NB4 (cell line): ENCODE measurements at regions not wholly inside any gene's neighbourhood (a gene's known extent, or its start where the extent isn't known, plus 50 kb on each side); places are given as distances from the start of the nearest gene placed in this dataset.
A peak's percentile ranks its signal among the peaks of the same experiment; 100 is the strongest.

ENCODE experiments used
- DNase-seq: peaks from one replicate; pipeline ENCODE4 v3.0.0; 2010; ENCODE audit warnings: low read depth
- H3K4me3 ChIP-seq: one replicate; pipeline ENCODE4 v1.5.1; 2011; ENCODE audit warnings: mild to moderate bottlenecking, low read depth, low read length, moderate library complexity
- CTCF ChIP-seq: IDR thresholded peaks from one replicate; pipeline ENCODE4 v1.5.1; 2012; ENCODE audit warnings: low read depth, low read length
- MYC ChIP-seq: IDR thresholded peaks from 2 replicates; pipeline ENCODE4 v1.6.1; 2011; ENCODE audit warnings: low read depth, low read length
- POLR2A ChIP-seq: IDR thresholded peaks from 2 replicates; pipeline ENCODE4 v1.6.1; 2011; ENCODE audit warnings: mild to moderate bottlenecking; ENCODE audit not compliant: insufficient read length; ENCODE audit errors: extremely low read depth
- TF ChIP-seq, protein P1 (sequence below): IDR thresholded peaks from 2 replicates; pipeline ENCODE4 v1.6.1; 2011; ENCODE audit warnings: low read depth, low read length

- peak; percentile 4 for DNase-seq
- no peak for TF ChIP-seq CTCF
- TF ChIP-seq MYC = no peak
- no peak for TF ChIP-seq POLR2A
- TF ChIP-seq, protein P1, sequence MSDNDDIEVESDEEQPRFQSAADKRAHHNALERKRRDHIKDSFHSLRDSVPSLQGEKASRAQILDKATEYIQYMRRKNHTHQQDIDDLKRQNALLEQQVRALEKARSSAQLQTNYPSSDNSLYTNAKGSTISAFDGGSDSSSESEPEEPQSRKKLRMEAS = no peak
- H3K4me3 ChIP-seq = no peak overlapping the region
Observed at GRCh38 chrX:26851981-26852380, 611.2 kb downstream of the PPP4R3C start.

DNA sequence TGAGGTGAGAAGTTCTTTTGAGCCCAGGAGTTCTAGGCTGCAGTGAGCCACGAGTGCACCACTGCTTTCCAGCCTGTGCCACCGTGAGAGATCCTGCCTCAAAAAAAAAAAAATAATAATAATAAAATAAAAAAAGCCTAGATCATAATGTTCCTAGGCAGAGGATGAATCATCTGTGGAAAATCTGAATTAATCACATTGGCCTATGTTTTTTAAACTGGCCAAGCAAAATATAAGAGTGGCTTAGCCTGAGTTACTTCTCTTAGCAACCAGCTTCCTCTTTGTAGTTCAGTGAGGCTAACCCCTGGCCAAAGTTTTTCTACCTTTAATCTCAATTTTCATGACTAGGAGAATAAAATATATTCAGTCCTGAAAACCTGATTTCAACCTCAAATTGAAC is 614.6 kb downstream of the PPP4R3C start:
- TF ChIP-seq, protein P1 = no peak
- TF ChIP-seq CTCF (no peak), MYC (no peak), POLR2A (no peak)
- DNase-seq = no peak
- H3K4me3 ChIP-seq = no peak overlapping the region

- no peak overlapping the region for H3K4me3 ChIP-seq
- no peak for DNase-seq
- TF ChIP-seq, protein P1 = no peak
- no peak for TF ChIP-seq CTCF
- no peak for TF ChIP-seq MYC
- TF ChIP-seq POLR2A = no peak
Observed at GRCh38 chrX:26845056-26845455, 618.1 kb downstream of the PPP4R3C start.

DNA sequence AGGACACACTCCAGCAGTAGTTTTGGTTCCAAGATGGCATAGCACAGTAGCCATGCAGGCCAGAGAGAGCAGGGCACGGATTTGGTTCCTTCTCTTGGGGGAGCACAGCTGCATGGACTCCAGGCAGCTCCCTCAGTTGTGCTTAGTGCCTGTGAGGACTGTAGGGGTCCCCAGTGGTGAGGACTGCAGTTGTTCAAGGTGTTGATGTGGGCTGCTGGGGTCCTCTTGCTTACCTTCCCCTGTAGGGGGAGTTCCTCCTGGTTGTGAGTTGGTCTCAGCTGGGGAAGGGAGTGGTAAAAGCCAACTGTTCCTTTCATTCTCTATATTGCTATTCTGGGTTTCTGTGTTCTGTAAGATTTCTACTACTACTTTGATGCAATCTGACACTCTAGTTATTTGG is 606.5 kb downstream of the MAGEB5 start:
- DNase-seq = no peak
- no peak for TF ChIP-seq POLR2A
- TF ChIP-seq, protein P1 = no peak
- no peak for TF ChIP-seq CTCF
- no peak overlapping the region for H3K4me3 ChIP-seq

GRCh38 chrX:26789751-26790150 is 573.8 kb downstream of the MAGEB5 start:
- TF ChIP-seq MYC (no peak), CTCF (no peak), POLR2A (no peak)
- TF ChIP-seq, protein P1 = no peak
- no peak for DNase-seq
- no peak overlapping the region for H3K4me3 ChIP-seq

DNA sequence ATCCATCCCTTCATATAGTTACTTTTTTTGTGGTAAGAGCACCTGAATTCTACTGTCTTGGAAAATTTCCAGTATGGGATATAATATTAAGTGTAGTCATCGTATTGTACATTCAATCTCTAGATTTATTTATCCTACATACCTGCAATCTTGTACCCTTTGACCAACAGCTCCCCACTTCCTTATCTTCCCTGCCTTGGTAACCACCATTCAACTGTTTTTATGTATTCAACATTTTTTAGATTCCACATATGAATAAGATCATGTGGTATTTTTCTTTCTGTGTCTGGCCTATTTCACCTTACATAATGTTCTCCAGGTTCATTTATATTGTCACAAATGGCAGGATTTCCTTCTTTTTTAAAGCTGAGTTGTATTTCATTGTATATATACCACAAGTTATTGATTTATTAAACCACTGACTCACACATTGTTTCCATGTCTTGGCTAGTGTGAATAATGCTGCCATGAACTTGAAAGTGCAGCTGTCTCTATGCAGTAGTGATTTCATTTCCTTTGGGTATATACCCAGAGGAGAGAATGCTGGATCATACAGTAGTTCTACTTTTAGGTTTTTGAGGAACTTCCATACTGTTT is 572.5 kb downstream of the MAGEB5 start:
- no peak overlapping the region for H3K4me3 ChIP-seq
- DNase-seq = no peak
- TF ChIP-seq CTCF = no peak
- TF ChIP-seq, protein P1 = no peak
- no peak for TF ChIP-seq POLR2A
- no peak for TF ChIP-seq MYC
